Osteoblast (primary cell): ENCODE measurements at regions not wholly inside any gene's neighbourhood (a gene's known extent, or its start where the extent isn't known, plus 50 kb on each side); places are given as distances from the start of the nearest gene placed in this dataset.
"Not testable (repeated sequence)": the region's sequence is repeated elsewhere in the genome, so short reads cannot be mapped to it uniquely, and the experiment has no call there.

Experiments used
- DNase-seq: peaks from one replicate; pipeline ENCODE4 v3.0.0; 2011; ENCODE audit warnings: low spot score, mixed read lengths; ENCODE audit not compliant: insufficient read length; ENCODE audit errors: missing footprints
- H2AFZ ChIP-seq: 2 replicates; pipeline ENCODE4 v1.6.0; 2011; ENCODE audit warnings: mild to moderate bottlenecking, low read length
- H3K27ac ChIP-seq: 2 replicates; pipeline ENCODE4 v1.5.1; 2011; ENCODE audit warnings: mild to moderate bottlenecking, low read depth, low read length, moderate library complexity
- H3K27me3 ChIP-seq: 2 replicates; pipeline ENCODE4 v1.6.0; 2012; ENCODE audit warnings: mild to moderate bottlenecking, control low read depth, inconsistent platforms, low read length, moderate library complexity; ENCODE audit not compliant: insufficient read depth
- H3K36me3 ChIP-seq: 2 replicates; pipeline ENCODE4 v1.5.1; 2011; ENCODE audit warnings: mild to moderate bottlenecking, low read length, control low read depth, moderate library complexity; ENCODE audit not compliant: insufficient read depth
- H3K4me1 ChIP-seq: 2 replicates; pipeline ENCODE4 v1.5.1; 2011; ENCODE audit warnings: mild to moderate bottlenecking, low read length, control low read depth, moderate library complexity; ENCODE audit not compliant: insufficient read depth
- H3K4me2 ChIP-seq: 2 replicates; pipeline ENCODE4 v1.6.0; 2011; ENCODE audit warnings: mild to moderate bottlenecking, low read length; ENCODE audit not compliant: insufficient read depth
- H3K4me3 ChIP-seq: fragments of 200-600 bp; sonication (generic); 3 replicates; pipeline ENCODE4 v1.5.1; 2012; ENCODE audit warnings: mild to moderate bottlenecking, low read length, inconsistent platforms; ENCODE audit not compliant: insufficient read depth
- H3K79me2 ChIP-seq: 2 replicates; pipeline ENCODE4 v1.6.0; 2012; ENCODE audit warnings: mild to moderate bottlenecking, low read length, control low read depth, inconsistent platforms; ENCODE audit not compliant: insufficient read depth
- H3K9me3 ChIP-seq: 2 replicates; pipeline ENCODE4 v1.5.1; 2011; ENCODE audit warnings: low read depth, low read length, control low read depth
- H4K20me1 ChIP-seq: 2 replicates; pipeline ENCODE4 v1.6.0; 2012; ENCODE audit warnings: mild to moderate bottlenecking, low read length, control low read depth; ENCODE audit not compliant: insufficient read depth
- TF ChIP-seq, protein P1 (sequence below): IDR thresholded peaks from 2 replicates; pipeline ENCODE4 v1.5.1; 2011; ENCODE audit warnings: mild to moderate bottlenecking, low read depth, low read length, moderate library complexity; ENCODE audit errors: extremely low read depth

DNA sequence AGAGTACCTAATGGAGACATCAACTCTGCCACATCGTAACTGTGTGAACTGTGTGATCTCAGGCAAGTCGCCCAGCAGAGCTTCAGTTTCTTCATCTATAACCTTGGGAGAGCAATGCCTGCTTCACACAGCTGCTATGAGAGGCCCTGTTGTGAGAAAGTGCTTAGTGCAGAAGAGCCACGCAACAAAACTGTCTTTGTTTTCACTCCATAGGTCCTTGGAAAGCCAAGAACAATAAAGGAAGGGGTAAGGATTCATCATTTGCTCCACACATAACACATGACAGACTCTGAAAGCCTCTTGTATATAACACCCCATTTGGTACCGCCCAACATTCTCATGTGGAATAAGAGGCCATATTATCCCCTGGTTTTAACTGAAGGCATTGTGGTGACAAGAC, 231.9 kb upstream of the ISX start:
- no peak overlapping the region for H3K27ac ChIP-seq
- H3K4me3 ChIP-seq = no peak overlapping the region
- DNase-seq = no peak
- no peaks in the 10 kb centered on the region for H3K36me3 ChIP-seq
- H3K9me3 ChIP-seq = no peaks in the 10 kb centered on the region
- no peaks in the 10 kb centered on the region for H3K79me2 ChIP-seq
- TF ChIP-seq, protein P1, sequence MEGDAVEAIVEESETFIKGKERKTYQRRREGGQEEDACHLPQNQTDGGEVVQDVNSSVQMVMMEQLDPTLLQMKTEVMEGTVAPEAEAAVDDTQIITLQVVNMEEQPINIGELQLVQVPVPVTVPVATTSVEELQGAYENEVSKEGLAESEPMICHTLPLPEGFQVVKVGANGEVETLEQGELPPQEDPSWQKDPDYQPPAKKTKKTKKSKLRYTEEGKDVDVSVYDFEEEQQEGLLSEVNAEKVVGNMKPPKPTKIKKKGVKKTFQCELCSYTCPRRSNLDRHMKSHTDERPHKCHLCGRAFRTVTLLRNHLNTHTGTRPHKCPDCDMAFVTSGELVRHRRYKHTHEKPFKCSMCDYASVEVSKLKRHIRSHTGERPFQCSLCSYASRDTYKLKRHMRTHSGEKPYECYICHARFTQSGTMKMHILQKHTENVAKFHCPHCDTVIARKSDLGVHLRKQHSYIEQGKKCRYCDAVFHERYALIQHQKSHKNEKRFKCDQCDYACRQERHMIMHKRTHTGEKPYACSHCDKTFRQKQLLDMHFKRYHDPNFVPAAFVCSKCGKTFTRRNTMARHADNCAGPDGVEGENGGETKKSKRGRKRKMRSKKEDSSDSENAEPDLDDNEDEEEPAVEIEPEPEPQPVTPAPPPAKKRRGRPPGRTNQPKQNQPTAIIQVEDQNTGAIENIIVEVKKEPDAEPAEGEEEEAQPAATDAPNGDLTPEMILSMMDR = no peak
- H3K4me1 ChIP-seq = no peaks in the 10 kb centered on the region
- H3K27me3 ChIP-seq = no peaks in the 10 kb centered on the region
- H4K20me1 ChIP-seq = no peaks in the 10 kb centered on the region
- H3K4me2 ChIP-seq = no peak overlapping the region
- H2AFZ ChIP-seq = no peak overlapping the region

DNA sequence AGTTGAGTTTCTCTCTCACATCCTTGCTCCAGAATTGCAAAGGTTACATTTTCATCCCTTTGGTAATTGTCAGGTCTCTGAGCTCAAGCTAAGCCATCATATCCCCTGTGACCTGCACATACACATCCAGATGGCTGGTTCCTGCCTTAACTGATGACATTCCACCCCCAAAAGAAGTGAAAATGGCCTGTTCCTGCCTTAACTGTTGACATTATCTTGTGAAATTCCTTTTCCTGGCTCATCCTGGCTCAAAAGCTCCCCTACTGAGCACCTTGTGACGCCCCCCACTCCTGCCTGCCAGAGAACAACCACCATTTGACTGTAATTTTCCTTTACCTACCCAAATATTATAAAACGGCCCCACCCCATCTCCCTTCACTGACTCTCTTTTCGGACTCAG, 231.4 kb upstream of the ISX start:
- H3K36me3 ChIP-seq, H3K27me3 ChIP-seq, H3K9me3 ChIP-seq, H3K4me3 ChIP-seq, H3K27ac ChIP-seq, DNase-seq, H4K20me1 ChIP-seq, H3K79me2 ChIP-seq, H3K4me1 ChIP-seq, H2AFZ ChIP-seq, H3K4me2 ChIP-seq: not testable (repeated sequence)

DNA sequence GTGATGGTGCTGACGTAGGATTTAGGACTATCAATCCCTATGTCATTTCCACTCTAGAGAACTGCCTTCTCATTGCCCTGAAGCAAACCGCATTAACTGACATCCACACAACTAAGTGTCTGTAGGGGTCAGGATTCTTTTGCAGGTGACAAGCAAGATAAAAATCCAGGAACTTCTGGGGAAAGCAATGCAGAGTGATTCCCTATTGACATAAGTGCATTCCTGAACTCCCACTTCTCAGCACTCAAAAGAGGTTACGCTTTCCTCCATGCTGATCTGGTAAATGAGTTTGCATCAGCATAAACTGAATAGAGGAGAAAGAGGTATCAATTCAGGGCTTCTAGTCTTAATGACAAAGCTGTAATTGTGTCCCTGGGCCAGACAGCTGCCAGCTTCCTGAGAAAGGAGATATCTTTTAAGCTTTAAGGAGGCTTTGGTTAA, 224.6 kb upstream of the ISX start:
- Histone ChIP-seq H3K27ac (no peak overlapping the region), H3K4me2 (no peak overlapping the region), H3K27me3 (no peaks in the 10 kb centered on the region), H3K9me3 (no peaks in the 10 kb centered on the region), H3K4me3 (no peak overlapping the region), H3K36me3 (no peaks in the 10 kb centered on the region), H4K20me1 (no peaks in the 10 kb centered on the region), H3K4me1 (no peaks in the 10 kb centered on the region), H2AFZ (no peak overlapping the region), H3K79me2 (no peaks in the 10 kb centered on the region)
- TF ChIP-seq, protein P1 = no peak
- peak; percentile 21 for DNase-seq

DNA sequence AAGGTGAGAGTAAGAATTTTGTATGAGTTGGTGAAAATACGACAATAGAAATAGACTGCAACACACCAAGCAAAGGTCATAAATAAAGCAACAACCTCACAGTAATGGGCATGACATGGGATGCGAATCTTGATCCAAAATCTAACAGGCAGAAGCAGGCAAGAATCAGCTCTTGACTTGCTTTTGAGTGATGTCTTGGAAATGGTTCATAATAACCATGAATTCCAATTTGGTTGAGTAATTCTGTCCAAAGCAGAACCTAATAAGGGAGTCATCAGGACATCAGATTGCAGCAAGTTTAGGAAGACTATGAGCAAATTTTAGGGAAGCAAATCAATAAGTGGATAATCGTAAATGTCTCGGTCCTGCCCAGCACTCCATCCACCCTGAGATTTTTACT, 224.0 kb upstream of the ISX start:
- H3K36me3 ChIP-seq = no peaks in the 10 kb centered on the region
- H3K27ac ChIP-seq = no peak overlapping the region
- H3K4me1 ChIP-seq = no peaks in the 10 kb centered on the region
- no peak for DNase-seq
- no peak overlapping the region for H3K4me3 ChIP-seq
- no peak overlapping the region for H3K4me2 ChIP-seq
- no peaks in the 10 kb centered on the region for H4K20me1 ChIP-seq
- no peaks in the 10 kb centered on the region for H3K27me3 ChIP-seq
- no peak overlapping the region for H2AFZ ChIP-seq
- H3K79me2 ChIP-seq = no peaks in the 10 kb centered on the region
- TF ChIP-seq, protein P1 = no peak
- no peaks in the 10 kb centered on the region for H3K9me3 ChIP-seq
